ENCODE measurements at regions not wholly inside any gene's neighbourhood (a gene's known extent, or its start where the extent isn't known, plus 50 kb on each side); places are given as distances from the start of the nearest gene placed in this dataset.

DNA sequence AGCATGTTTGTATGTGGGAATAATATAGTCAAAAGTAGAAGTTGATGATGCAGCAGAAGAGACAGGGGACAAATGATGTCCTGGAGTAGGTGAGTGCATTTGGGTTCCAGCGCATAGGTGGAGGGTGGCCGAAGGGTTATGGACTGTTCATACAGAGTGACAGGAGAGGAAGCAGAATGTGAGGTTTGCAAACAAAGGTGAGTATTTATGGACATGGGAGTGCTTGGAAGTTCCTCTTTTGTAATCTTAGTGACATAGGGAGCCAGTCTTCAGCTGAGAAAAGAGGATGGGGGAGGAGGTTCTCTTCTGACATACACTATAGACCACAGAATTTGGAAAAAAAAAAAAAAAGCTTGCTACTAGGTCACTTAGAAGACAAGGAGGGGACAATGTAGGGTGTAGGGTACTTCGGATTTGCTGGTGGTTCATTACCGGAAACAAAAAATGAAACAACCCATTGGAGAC, 331.6 kb downstream of the DLEU7 start:
- Mint-ChIP-seq H3K4me3 (no peak overlapping the region), H3K36me3 (ENCODE audit: low read depth) (no peaks in the 10 kb centered on the region), H3K4me1 (ENCODE audit: low read depth) (peaks cover 2% of the 10 kb centered on the region), H3K27ac (no peak overlapping the region), H3K9me3 (peaks cover 7% of the 10 kb centered on the region), H3K27me3 (ENCODE audit: low read depth) (peaks cover 11% of the 10 kb centered on the region)
- no peak for DNase-seq (ENCODE audit: low spot score)

DNA sequence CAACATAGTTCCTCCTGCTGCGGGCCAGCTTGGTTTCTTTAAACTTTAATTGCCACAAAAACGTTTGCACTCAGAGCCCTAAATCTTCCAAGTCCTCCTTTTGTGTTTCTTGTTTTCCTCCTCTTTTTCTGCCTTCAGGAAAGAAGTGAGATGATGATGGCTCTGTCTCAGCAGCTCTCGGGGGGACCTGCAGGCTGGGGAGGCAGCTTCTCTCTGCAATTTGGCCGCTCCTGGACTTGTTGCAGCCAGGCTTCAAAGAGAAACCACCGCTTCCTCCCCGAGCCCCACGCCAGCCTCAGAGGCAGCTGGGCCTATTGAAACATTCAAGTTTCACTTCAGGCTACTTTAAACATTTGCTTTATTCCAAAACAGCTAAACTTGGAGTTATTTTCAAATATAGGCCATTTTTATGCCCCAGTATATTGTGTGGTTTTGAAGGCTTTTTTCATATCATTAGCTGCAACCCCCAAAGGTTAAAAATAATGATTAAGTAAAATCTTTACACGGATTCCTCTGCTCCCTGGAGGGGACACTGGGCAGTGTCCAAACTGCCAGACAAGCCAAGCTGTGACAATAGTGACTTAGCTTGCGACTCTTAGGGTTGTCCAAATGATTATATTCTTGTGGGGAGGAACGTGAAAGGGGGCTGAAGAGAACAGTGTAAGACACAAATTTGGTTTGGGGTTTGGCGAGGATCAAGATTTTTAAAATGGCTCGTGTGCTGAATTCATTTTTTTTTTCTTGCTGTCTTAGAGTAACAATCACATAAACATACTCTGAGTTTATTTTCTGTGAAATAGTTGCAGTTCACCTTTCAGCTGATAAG, 330.8 kb downstream of the DLEU7 start:
- Mint-ChIP-seq H3K27ac (no peak overlapping the region), H3K27me3 (ENCODE audit: low read depth) (peaks cover 16% of the 10 kb centered on the region), H3K4me1 (ENCODE audit: low read depth) (peaks cover 2% of the 10 kb centered on the region), H3K36me3 (ENCODE audit: low read depth) (no peaks in the 10 kb centered on the region), H3K9me3 (peaks cover 7% of the 10 kb centered on the region), H3K4me3 (no peak overlapping the region)
- DNase-seq (ENCODE audit: low spot score): peak; percentile 26

GRCh38 chr13:50513300-50513877, 330.1 kb downstream of the DLEU7 start:
- Mint-ChIP-seq H3K9me3 (peaks cover 7% of the 10 kb centered on the region), H3K27me3 (ENCODE audit: low read depth) (peaks cover 15% of the 10 kb centered on the region), H3K36me3 (ENCODE audit: low read depth) (no peaks in the 10 kb centered on the region), H3K27ac (peak overlapping the region; percentile 39), H3K4me1 (ENCODE audit: low read depth) (peaks cover 2% of the 10 kb centered on the region), H3K4me3 (no peak overlapping the region)
- DNase-seq (ENCODE audit: low spot score): no peak

DNA sequence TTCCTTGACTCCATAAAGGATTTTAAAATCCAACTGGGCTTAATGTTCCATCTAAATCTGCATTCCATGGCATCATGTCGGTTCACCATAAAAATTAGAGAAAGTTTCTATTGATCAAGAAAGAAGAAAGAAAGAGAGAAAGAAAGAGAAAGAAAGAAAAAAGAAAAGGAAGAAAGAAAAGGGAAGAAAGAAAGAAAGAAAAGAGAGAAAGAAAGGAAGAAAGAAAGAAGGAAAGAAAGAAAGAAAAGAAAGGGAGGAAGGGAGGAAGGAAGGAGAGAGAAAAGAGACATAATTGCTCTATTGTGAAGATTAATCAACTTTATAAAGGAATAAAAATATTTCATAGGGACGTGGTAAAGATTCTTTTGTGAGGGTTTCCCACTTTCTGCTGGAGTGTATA, 329.2 kb downstream of the DLEU7 start:
- no peak for DNase-seq (ENCODE audit: low spot score)
- no peaks in the 10 kb centered on the region for H3K36me3 Mint-ChIP-seq (ENCODE audit: low read depth)
- no peak overlapping the region for H3K4me3 Mint-ChIP-seq
- H3K27ac Mint-ChIP-seq: no peak overlapping the region
- peaks cover 17% of the 10 kb centered on the region for H3K27me3 Mint-ChIP-seq (ENCODE audit: low read depth)
- H3K9me3 Mint-ChIP-seq: peaks cover 3% of the 10 kb centered on the region
- peaks cover 4% of the 10 kb centered on the region for H3K4me1 Mint-ChIP-seq (ENCODE audit: low read depth)

- no peak for DNase-seq (ENCODE audit: low spot score)
- peaks cover 6% of the 10 kb centered on the region for H3K4me1 Mint-ChIP-seq (ENCODE audit: low read depth)
- H3K36me3 Mint-ChIP-seq (ENCODE audit: low read depth): no peaks in the 10 kb centered on the region
- no peak overlapping the region for H3K4me3 Mint-ChIP-seq
- no peak overlapping the region for H3K27ac Mint-ChIP-seq
- no peaks in the 10 kb centered on the region for H3K9me3 Mint-ChIP-seq
- H3K27me3 Mint-ChIP-seq (ENCODE audit: low read depth): peaks cover 38% of the 10 kb centered on the region
These were observed 325.4 kb downstream of the DLEU7 start for GRCh38 chr13:50518131-50518530.

DNA sequence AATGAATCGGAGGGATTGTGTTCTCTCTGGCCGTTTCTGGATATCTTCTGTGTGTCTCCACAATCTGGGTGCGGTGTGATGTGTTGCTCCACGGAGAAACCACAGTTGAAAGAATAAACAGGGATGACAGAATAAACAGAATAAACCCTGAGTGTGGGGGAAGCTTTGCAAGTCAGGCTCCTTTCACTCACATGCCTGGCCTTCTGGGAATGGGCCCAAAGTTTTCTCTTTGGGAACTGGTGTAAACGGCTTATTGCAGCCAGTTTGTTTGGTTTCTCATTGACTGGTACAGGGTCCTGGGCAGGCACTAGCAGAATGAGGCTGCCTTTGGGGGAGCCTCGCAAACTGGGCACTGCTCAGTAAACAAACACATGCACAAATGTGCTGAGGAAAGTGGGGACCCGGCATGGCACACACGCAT, 324.7 kb downstream of the DLEU7 start:
- Mint-ChIP-seq H3K4me1 (ENCODE audit: low read depth) (peaks cover 6% of the 10 kb centered on the region), H3K27me3 (ENCODE audit: low read depth) (peaks cover 43% of the 10 kb centered on the region), H3K4me3 (no peak overlapping the region), H3K27ac (no peak overlapping the region), H3K36me3 (ENCODE audit: low read depth) (no peaks in the 10 kb centered on the region), H3K9me3 (no peaks in the 10 kb centered on the region)
- no peak for DNase-seq (ENCODE audit: low spot score)

DNA sequence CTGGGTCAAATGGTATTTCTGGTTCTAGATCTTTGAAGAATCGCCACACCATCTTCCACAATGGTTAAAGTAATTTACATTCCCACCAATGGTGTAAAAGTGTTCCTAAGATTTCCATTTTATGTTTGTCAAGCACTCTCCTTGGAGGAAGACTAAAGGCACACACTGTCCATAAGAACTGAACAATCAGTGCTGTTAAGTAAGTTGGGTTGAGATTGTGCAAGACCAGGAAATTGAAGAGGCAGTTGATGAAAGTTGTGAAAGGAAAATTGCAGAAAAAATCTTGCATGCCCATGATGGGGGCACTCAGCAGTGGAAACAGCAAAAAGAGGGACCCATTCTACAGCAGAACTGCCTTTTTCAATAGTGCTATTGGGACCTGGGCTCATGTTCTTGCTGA, 323.6 kb downstream of the DLEU7 start:
- peaks cover 42% of the 10 kb centered on the region for H3K27me3 Mint-ChIP-seq (ENCODE audit: low read depth)
- no peak overlapping the region for H3K4me3 Mint-ChIP-seq
- no peak overlapping the region for H3K27ac Mint-ChIP-seq
- H3K9me3 Mint-ChIP-seq: no peaks in the 10 kb centered on the region
- H3K4me1 Mint-ChIP-seq (ENCODE audit: low read depth): peaks cover 4% of the 10 kb centered on the region
- DNase-seq (ENCODE audit: low spot score): no peak
- H3K36me3 Mint-ChIP-seq (ENCODE audit: low read depth): no peaks in the 10 kb centered on the region

GRCh38 chr13:50521006-50521830, 322.3 kb downstream of the DLEU7 start:
- peaks cover 4% of the 10 kb centered on the region for H3K4me1 Mint-ChIP-seq (ENCODE audit: low read depth)
- no peaks in the 10 kb centered on the region for H3K9me3 Mint-ChIP-seq
- peaks cover 43% of the 10 kb centered on the region for H3K27me3 Mint-ChIP-seq (ENCODE audit: low read depth)
- no peaks in the 10 kb centered on the region for H3K36me3 Mint-ChIP-seq (ENCODE audit: low read depth)
- H3K4me3 Mint-ChIP-seq: no peak overlapping the region
- no peak overlapping the region for H3K27ac Mint-ChIP-seq
- DNase-seq (ENCODE audit: low spot score): no peak

GRCh38 chr13:50521831-50522149, 321.7 kb downstream of the DLEU7 start:
- Mint-ChIP-seq H3K9me3 (no peaks in the 10 kb centered on the region), H3K4me1 (ENCODE audit: low read depth) (peaks cover 7% of the 10 kb centered on the region), H3K36me3 (ENCODE audit: low read depth) (no peaks in the 10 kb centered on the region), H3K27me3 (ENCODE audit: low read depth) (peaks cover 46% of the 10 kb centered on the region), H3K27ac (no peak overlapping the region), H3K4me3 (no peak overlapping the region)
- DNase-seq (ENCODE audit: low spot score): no peak

- Mint-ChIP-seq H3K4me3 (no peak overlapping the region), H3K4me1 (ENCODE audit: low read depth) (peaks cover 12% of the 10 kb centered on the region), H3K9me3 (no peaks in the 10 kb centered on the region), H3K27ac (no peak overlapping the region), H3K27me3 (ENCODE audit: low read depth) (peaks cover 47% of the 10 kb centered on the region), H3K36me3 (ENCODE audit: low read depth) (no peaks in the 10 kb centered on the region)
- no peak for DNase-seq (ENCODE audit: low spot score)
These were observed 321.0 kb downstream of the DLEU7 start for GRCh38 chr13:50522506-50522905.

DNA sequence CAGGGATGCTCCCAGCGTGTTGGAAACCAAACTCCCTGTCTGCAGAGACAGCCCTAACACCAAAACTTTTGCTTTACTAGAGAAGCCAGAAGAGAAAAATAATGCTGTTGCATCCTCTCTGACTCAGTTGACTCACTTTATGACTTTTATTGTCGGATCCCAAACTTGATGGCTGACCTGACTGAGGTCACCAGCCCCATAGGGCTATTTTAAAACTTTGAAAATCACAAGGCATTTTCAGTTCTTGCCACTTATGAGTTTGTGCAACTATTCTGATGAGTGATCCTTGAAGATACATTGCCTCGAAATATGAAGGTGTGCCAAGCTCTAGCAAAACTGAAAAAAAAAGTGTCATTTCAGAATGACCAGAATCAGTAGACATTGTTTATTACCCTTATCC, 320.2 kb downstream of the DLEU7 start:
- Mint-ChIP-seq H3K4me3 (no peak overlapping the region), H3K27me3 (ENCODE audit: low read depth) (peaks cover 46% of the 10 kb centered on the region), H3K9me3 (no peaks in the 10 kb centered on the region), H3K4me1 (ENCODE audit: low read depth) (peaks cover 18% of the 10 kb centered on the region), H3K27ac (no peak overlapping the region), H3K36me3 (ENCODE audit: low read depth) (no peaks in the 10 kb centered on the region)
- no peak for DNase-seq (ENCODE audit: low spot score)

DNA sequence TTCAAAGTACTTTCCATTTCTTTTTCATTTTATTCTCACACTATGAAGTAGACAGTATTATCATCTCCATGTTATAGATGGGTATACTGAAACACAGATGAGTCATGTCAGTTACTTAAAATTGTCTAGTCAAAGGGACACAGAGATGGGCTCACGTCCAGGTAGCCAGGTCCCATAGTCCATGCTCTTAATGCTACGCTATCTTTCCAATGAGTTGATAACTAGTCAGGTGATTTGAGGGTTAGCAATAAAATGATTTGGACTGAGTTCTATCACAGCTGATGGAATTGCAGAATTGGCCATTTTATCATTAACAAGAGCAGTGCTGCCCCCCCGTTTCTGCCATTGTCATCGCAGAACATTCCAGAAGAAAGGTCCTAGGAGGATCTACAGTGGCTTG, 318.9 kb downstream of the DLEU7 start:
- peaks cover 44% of the 10 kb centered on the region for H3K27me3 Mint-ChIP-seq (ENCODE audit: low read depth)
- peaks cover 23% of the 10 kb centered on the region for H3K4me1 Mint-ChIP-seq (ENCODE audit: low read depth)
- H3K27ac Mint-ChIP-seq: no peak overlapping the region

GRCh38 chr13:50526661-50527071, 316.8 kb downstream of the DLEU7 start:
- H3K27me3 Mint-ChIP-seq (ENCODE audit: low read depth): peaks cover 39% of the 10 kb centered on the region
- H3K27ac Mint-ChIP-seq: no peak overlapping the region
- peaks cover 25% of the 10 kb centered on the region for H3K4me1 Mint-ChIP-seq (ENCODE audit: low read depth)
- no peaks in the 10 kb centered on the region for H3K36me3 Mint-ChIP-seq (ENCODE audit: low read depth)
- DNase-seq (ENCODE audit: low spot score): no peak
- H3K4me3 Mint-ChIP-seq: no peak overlapping the region
- no peaks in the 10 kb centered on the region for H3K9me3 Mint-ChIP-seq

More for the DNA sequence above, 318.9 kb downstream of the DLEU7 start:
- DNase-seq (ENCODE audit: low spot score): no peak
- no peak overlapping the region for H3K4me3 Mint-ChIP-seq
- no peaks in the 10 kb centered on the region for H3K9me3 Mint-ChIP-seq
- no peaks in the 10 kb centered on the region for H3K36me3 Mint-ChIP-seq (ENCODE audit: low read depth)

- no peaks in the 10 kb centered on the region for H3K9me3 Mint-ChIP-seq
- peaks cover 38% of the 10 kb centered on the region for H3K27me3 Mint-ChIP-seq (ENCODE audit: low read depth)
- DNase-seq (ENCODE audit: low spot score): no peak
- H3K36me3 Mint-ChIP-seq (ENCODE audit: low read depth): no peaks in the 10 kb centered on the region
- H3K4me3 Mint-ChIP-seq: no peak overlapping the region
- peaks cover 25% of the 10 kb centered on the region for H3K4me1 Mint-ChIP-seq (ENCODE audit: low read depth)
- H3K27ac Mint-ChIP-seq: no peak overlapping the region
These were observed 316.3 kb downstream of the DLEU7 start for GRCh38 chr13:50527188-50527587.

Data from T-helper 2 cell treated with Interferon-gamma antibody and Interleukin-4, amounts not matched to agents 5 μg/mL and 100 μg/mL, for 36 hours (primary cell).